CD14-positive monocyte (primary cell): ENCODE measurements at regions not wholly inside any gene's neighbourhood (a gene's known extent, or its start where the extent isn't known, plus 50 kb on each side); places are given as distances from the start of the nearest gene placed in this dataset.
A peak's percentile ranks its signal among the peaks of the same experiment; 100 is the strongest.

Experiments
- DNase-seq, 3 donors: peaks; one replicate each; pipeline ENCODE4 v3.0.0-alpha.2; 2011 to 2022
- H2AFZ ChIP-seq: 2 replicates; pipeline ENCODE4 v1.6.0; 2012; ENCODE audit warnings: mild to moderate bottlenecking, low read depth, low read length, inconsistent platforms; ENCODE audit not compliant: insufficient read depth, poor library complexity, severe bottlenecking
- H3K27ac ChIP-seq, 2 donors: 1 replicate in 1 of 2; 2 replicates in 1 of 2; pipeline ENCODE4 v1.5.1; 2012 to 2013; ENCODE audit warnings: low read length in 2 of 2, control low read depth in 1 of 2, inconsistent platforms in 1 of 2, low read depth in 1 of 2, mild to moderate bottlenecking in 1 of 2
- H3K27me3 ChIP-seq, 2 donors: one replicate each; pipeline versions ENCODE4 v1.6.0 to v1.6.1; 2011 to 2013; ENCODE audit warnings: low read length in 2 of 2; ENCODE audit not compliant: control insufficient read depth in 2 of 2, insufficient read depth in 2 of 2
- H3K36me3 ChIP-seq, 2 donors: replicated peaks in 1 of 2; 1 replicate in 1 of 2; 2 replicates in 1 of 2; pipeline versions ENCODE4 v1.5.1 to v1.6.1; 2012 to 2013; ENCODE audit warnings: low read length in 2 of 2, control low read depth in 1 of 2, inconsistent platforms in 1 of 2, mild to moderate bottlenecking in 1 of 2; ENCODE audit not compliant: insufficient read depth in 2 of 2, control insufficient read depth in 1 of 2
- H3K4me1 ChIP-seq, 2 donors: 1 replicate in 1 of 2; 2 replicates in 1 of 2; pipeline versions ENCODE4 v1.5.1 to v1.6.1; 2012 to 2013; ENCODE audit warnings: low read length in 2 of 2, control low read depth in 1 of 2, inconsistent platforms in 1 of 2, mild to moderate bottlenecking in 1 of 2, moderate library complexity in 1 of 2; ENCODE audit not compliant: insufficient read depth in 2 of 2, control insufficient read depth in 1 of 2
- H3K4me2 ChIP-seq: replicated peaks from 2 replicates; pipeline ENCODE3; 2012; ENCODE audit warnings: low read length, moderate library complexity, mild to moderate bottlenecking; ENCODE audit not compliant: poor library complexity, severe bottlenecking; ENCODE audit errors: extremely low read depth
- H3K4me3 ChIP-seq, 3 experiments: fragments of 200-600 bp in 1 of 3; sonication (generic) in 1 of 3; replicated peaks in 1 of 3; 1 replicate in 2 of 3; 2 replicates in 1 of 3; pipeline ENCODE4 v1.5.1; 2011 to 2013; ENCODE audit warnings: low read length in 3 of 3, mild to moderate bottlenecking in 3 of 3, control low read depth in 2 of 3, low read depth in 2 of 3, inconsistent platforms in 1 of 3, moderate library complexity in 1 of 3
- H3K79me2 ChIP-seq: 2 replicates; pipeline ENCODE4 v1.6.0; 2012; ENCODE audit warnings: mild to moderate bottlenecking, control low read depth, inconsistent platforms, low read length, moderate library complexity; ENCODE audit not compliant: insufficient read depth
- H3K9ac ChIP-seq: 2 replicates; pipeline ENCODE4 v1.6.0; 2017; ENCODE audit warnings: low read length, mild to moderate bottlenecking; ENCODE audit not compliant: insufficient read depth, poor library complexity, severe bottlenecking
- H3K9me3 ChIP-seq, 2 donors: replicated peaks in 1 of 2; 1 replicate in 1 of 2; 2 replicates in 1 of 2; pipeline versions ENCODE4 v1.5.1 to v1.6.1; 2012 to 2013; ENCODE audit warnings: low read length in 2 of 2, control low read depth in 1 of 2; ENCODE audit not compliant: control insufficient read depth in 1 of 2, insufficient read depth in 1 of 2
- H4K20me1 ChIP-seq: 2 replicates; pipeline ENCODE4 v1.6.0; 2012; ENCODE audit warnings: mild to moderate bottlenecking, low read length, control low read depth, moderate library complexity; ENCODE audit not compliant: insufficient read depth
- H3K27ac Mint-ChIP-seq, 7 donors: one replicate each; pipeline ENCODE4 v1.8.0; 2020; ENCODE audit warnings: mild to moderate bottlenecking in 7 of 7, mixed read lengths in 7 of 7, moderate library complexity in 6 of 7, inconsistent platforms in 2 of 7
- H3K27me3 Mint-ChIP-seq, 3 donors: one replicate each; pipeline ENCODE4 v1.8.0; 2021 to 2022; ENCODE audit warnings: low read depth in 3 of 3, mild to moderate bottlenecking in 3 of 3, mixed read lengths in 3 of 3, moderate library complexity in 3 of 3, inconsistent platforms in 1 of 3
- H3K36me3 Mint-ChIP-seq, 2 donors: one replicate each; pipeline ENCODE4 v1.8.0; 2020; ENCODE audit warnings: mixed read lengths in 2 of 2, inconsistent platforms in 1 of 2, mild to moderate bottlenecking in 1 of 2
- H3K4me1 Mint-ChIP-seq: one replicate; pipeline ENCODE4 v1.8.0; 2020; ENCODE audit warnings: mild to moderate bottlenecking, mixed read lengths
- H3K4me3 Mint-ChIP-seq, 2 donors: one replicate each; pipeline ENCODE4 v1.8.0; 2020; ENCODE audit warnings: mild to moderate bottlenecking in 2 of 2, mixed read lengths in 2 of 2, moderate library complexity in 1 of 2
- H3K9me3 Mint-ChIP-seq, 7 donors: one replicate each; pipeline ENCODE4 v1.8.0; 2020 to 2022; ENCODE audit warnings: mixed read lengths in 7 of 7, mild to moderate bottlenecking in 6 of 7, moderate library complexity in 6 of 7, inconsistent platforms in 2 of 7
- WGBS: methylation state at CpG from one replicate; pipeline ENCODE4 v1.1.5; 2013; ENCODE audit warnings: missing lambda C conversion rate; ENCODE audit not compliant: insufficient coverage; 5-methylcytosine and 5-hydroxymethylcytosine counted together
- intact Hi-C, 2 donors: fragments of 100-400 bp; cut with micrococcal nuclease; formaldehyde crosslinking; loops; one replicate each; pipeline versions ENCODE4 v1.15.0 to v1.15.1; 2023
- TF ChIP-seq, protein P1 (sequence below): fragments of 200-600 bp; IDR thresholded peaks from one replicate; pipeline ENCODE4 v1.8.0; 2022; ENCODE audit warnings: antibody characterized with exemption, mild to moderate bottlenecking

- no peaks in the 10 kb centered on the region for H3K27me3 ChIP-seq
- H3K27ac ChIP-seq, result peak overlapping the region; percentile 7 to 22
- H2AFZ ChIP-seq, result no peak overlapping the region
- H3K9me3 Mint-ChIP-seq, result no peaks in the 10 kb centered on the region
- no peaks in the 10 kb centered on the region for H3K36me3 Mint-ChIP-seq
- intact Hi-C loops, result loop anchor here (2.0 to 10.0 kb wide), 5 partner anchors 148 to 393 kb away; no protein-coding TSS in a partner anchor
- H3K9me3 ChIP-seq, result no peaks in the 10 kb centered on the region
- 0% methylated on average over 4 of the region's 7 CpGs for WGBS
- H3K79me2 ChIP-seq, result no peaks in the 10 kb centered on the region
- peak overlapping the region; percentile 14 for H3K4me2 ChIP-seq
- no peak overlapping the region for H3K4me3 Mint-ChIP-seq
- H3K27me3 Mint-ChIP-seq, result peaks cover 0 to 2% (median 0%) of the 10 kb centered on the region in 3 donors
- H3K27ac Mint-ChIP-seq, result peak overlapping the region; percentile 36 to 78 (median 72)
- no peak overlapping the region for H3K9ac ChIP-seq
- no peaks in the 10 kb centered on the region for H4K20me1 ChIP-seq
- no peak overlapping the region for H3K4me3 ChIP-seq
- peaks cover 3 to 15% of the 10 kb centered on the region in 2 donors for H3K4me1 ChIP-seq
- peaks cover 15% of the 10 kb centered on the region for H3K4me1 Mint-ChIP-seq
- H3K36me3 ChIP-seq, result no peaks in the 10 kb centered on the region
- DNase-seq, result peak; percentile 78 to 90 (median 82)
- TF ChIP-seq, protein P1, sequence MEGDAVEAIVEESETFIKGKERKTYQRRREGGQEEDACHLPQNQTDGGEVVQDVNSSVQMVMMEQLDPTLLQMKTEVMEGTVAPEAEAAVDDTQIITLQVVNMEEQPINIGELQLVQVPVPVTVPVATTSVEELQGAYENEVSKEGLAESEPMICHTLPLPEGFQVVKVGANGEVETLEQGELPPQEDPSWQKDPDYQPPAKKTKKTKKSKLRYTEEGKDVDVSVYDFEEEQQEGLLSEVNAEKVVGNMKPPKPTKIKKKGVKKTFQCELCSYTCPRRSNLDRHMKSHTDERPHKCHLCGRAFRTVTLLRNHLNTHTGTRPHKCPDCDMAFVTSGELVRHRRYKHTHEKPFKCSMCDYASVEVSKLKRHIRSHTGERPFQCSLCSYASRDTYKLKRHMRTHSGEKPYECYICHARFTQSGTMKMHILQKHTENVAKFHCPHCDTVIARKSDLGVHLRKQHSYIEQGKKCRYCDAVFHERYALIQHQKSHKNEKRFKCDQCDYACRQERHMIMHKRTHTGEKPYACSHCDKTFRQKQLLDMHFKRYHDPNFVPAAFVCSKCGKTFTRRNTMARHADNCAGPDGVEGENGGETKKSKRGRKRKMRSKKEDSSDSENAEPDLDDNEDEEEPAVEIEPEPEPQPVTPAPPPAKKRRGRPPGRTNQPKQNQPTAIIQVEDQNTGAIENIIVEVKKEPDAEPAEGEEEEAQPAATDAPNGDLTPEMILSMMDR, result peak; percentile 88
Observed at GRCh38 chr9:613771-614347, 227.6 kb upstream of the DMRT1 start.

GRCh38 chr9:614431-614830 lies 227.1 kb upstream of the DMRT1 start:
- no peak overlapping the region for H2AFZ ChIP-seq
- intact Hi-C loops, result loop anchor here (5.0 to 10.0 kb wide), 4 partner anchors 148 to 393 kb away; no protein-coding TSS in a partner anchor
- no CpG with 5 or more reads among the region's 4 CpGs for WGBS
- H3K4me3 ChIP-seq, result no peak overlapping the region
- H3K9me3 Mint-ChIP-seq, result no peaks in the 10 kb centered on the region
- no peaks in the 10 kb centered on the region for H3K79me2 ChIP-seq
- DNase-seq, result peak; percentile 51 to 72 (median 61)
- peak overlapping the region in 4 of 7 donors; percentile 9 to 86 (median 56) for H3K27ac Mint-ChIP-seq
- H3K9me3 ChIP-seq, result no peaks in the 10 kb centered on the region
- peaks cover 3 to 15% of the 10 kb centered on the region in 2 donors for H3K4me1 ChIP-seq
- peaks cover 15% of the 10 kb centered on the region for H3K4me1 Mint-ChIP-seq
- H4K20me1 ChIP-seq, result no peaks in the 10 kb centered on the region
- H3K4me3 Mint-ChIP-seq, result no peak overlapping the region
- TF ChIP-seq, protein P1, result no peak
- H3K27ac ChIP-seq, result no peak overlapping the region
- no peak overlapping the region for H3K9ac ChIP-seq
- no peaks in the 10 kb centered on the region for H3K36me3 Mint-ChIP-seq
- H3K36me3 ChIP-seq, result no peaks in the 10 kb centered on the region
- H3K4me2 ChIP-seq, result no peak overlapping the region
- H3K27me3 ChIP-seq, result no peaks in the 10 kb centered on the region
- peaks cover 0 to 2% (median 0%) of the 10 kb centered on the region in 3 donors for H3K27me3 Mint-ChIP-seq
